GM23338 (cell line): ENCODE measurements at regions not wholly inside any gene's neighbourhood (a gene's known extent, or its start where the extent isn't known, plus 50 kb on each side); places are given as distances from the start of the nearest gene placed in this dataset.
A peak's percentile ranks its signal among the peaks of the same experiment; 100 is the strongest.
"Not testable (repeated sequence)": the region's sequence is repeated elsewhere in the genome, so short reads cannot be mapped to it uniquely, and the experiment has no call there.

ENCODE experiments used
- ATAC-seq: fragments of 200-7000 bp; cut with Tn5 transposase; 3 replicates; pipeline ENCODE4 v1.9.1; 2020
- DNase-seq: peaks from one replicate; pipeline ENCODE4 v3.0.0-alpha.2; 2015; ENCODE audit warnings: low spot score
- H2AFZ ChIP-seq: fragments of 200-600 bp; sonication (generic); 2 replicates; pipeline ENCODE4 v1.8.0; 2016; ENCODE audit warnings: antibody characterized with exemption, mild to moderate bottlenecking, moderate library complexity
- H3F3A ChIP-seq: fragments of 200-600 bp; sonication (generic); replicated peaks from 2 replicates; pipeline ENCODE4 v1.8.0; 2017; ENCODE audit warnings: antibody characterized with exemption, mixed run types, low read depth
- H3K27ac ChIP-seq: fragments of 200-600 bp; sonication (generic); 2 replicates; pipeline ENCODE4 v1.6.1; 2016; ENCODE audit warnings: low read depth
- H3K27me3 ChIP-seq: fragments of 200-600 bp; sonication (generic); 2 replicates; pipeline ENCODE4 v1.8.0; 2016; ENCODE audit warnings: mild to moderate bottlenecking, mixed run types, moderate library complexity; ENCODE audit not compliant: insufficient read depth
- H3K36me3 ChIP-seq: fragments of 200-600 bp; sonication (generic); 2 replicates; pipeline ENCODE4 v1.8.0; 2016; ENCODE audit warnings: mild to moderate bottlenecking; ENCODE audit not compliant: insufficient read depth
- H3K4me1 ChIP-seq: fragments of 200-600 bp; sonication (generic); 2 replicates; pipeline ENCODE4 v1.8.0; 2016; ENCODE audit warnings: mild to moderate bottlenecking, moderate library complexity; ENCODE audit not compliant: insufficient read depth
- H3K4me2 ChIP-seq: fragments of 200-600 bp; sonication (generic); 2 replicates; pipeline ENCODE4 v1.7.1; 2017; ENCODE audit warnings: mixed run types
- H3K4me3 ChIP-seq: fragments of 200-600 bp; sonication (generic); 2 replicates; pipeline ENCODE4 v1.6.1; 2016; ENCODE audit warnings: mixed run types
- H3K79me2 ChIP-seq: fragments of 200-600 bp; sonication (generic); replicated peaks from 2 replicates; pipeline ENCODE4 v1.8.0; 2017; ENCODE audit warnings: mild to moderate bottlenecking; ENCODE audit not compliant: insufficient read depth
- H3K9me2 ChIP-seq: fragments of 200-600 bp; sonication (generic); 2 replicates; pipeline ENCODE4 v1.8.0; 2017; ENCODE audit not compliant: insufficient read depth
- H4K20me1 ChIP-seq: fragments of 200-600 bp; sonication (generic); replicated peaks from 2 replicates; pipeline ENCODE4 v1.8.0; 2017; ENCODE audit warnings: mild to moderate bottlenecking; ENCODE audit not compliant: insufficient read depth
- H3K27ac Mint-ChIP-seq: 2 replicates; pipeline ENCODE4 v1.8.0; 2020; ENCODE audit warnings: inconsistent platforms, mild to moderate bottlenecking, moderate library complexity, mixed read lengths
- H3K27me3 Mint-ChIP-seq: 3 replicates; pipeline ENCODE4 v1.8.0; 2022; ENCODE audit warnings: low read depth, mild to moderate bottlenecking, moderate library complexity, mixed read lengths, inconsistent platforms; ENCODE audit not compliant: insufficient read depth, poor library complexity
- H3K36me3 Mint-ChIP-seq: 3 replicates; pipeline ENCODE4 v1.8.0; 2021; ENCODE audit warnings: low read depth, mild to moderate bottlenecking, inconsistent platforms, moderate library complexity, mixed read lengths
- H3K4me1 Mint-ChIP-seq: 3 replicates; pipeline ENCODE4 v1.8.0; 2020; ENCODE audit warnings: mild to moderate bottlenecking, inconsistent platforms, mixed read lengths
- H3K4me3 Mint-ChIP-seq: 3 replicates; pipeline ENCODE4 v1.8.0; 2021; ENCODE audit warnings: moderate library complexity, mild to moderate bottlenecking, inconsistent platforms, mixed read lengths
- H3K9me3 Mint-ChIP-seq: 3 replicates; pipeline ENCODE4 v1.8.0; 2020; ENCODE audit warnings: moderate library complexity, mild to moderate bottlenecking, inconsistent platforms, mixed read lengths
- CREB1 ChIP-seq: fragments of 250-450 bp; sonication (Bioruptor Pico); IDR thresholded peaks from 2 replicates; pipeline ENCODE4 v1.5.0; 2020; ENCODE audit warnings: low read depth, mild to moderate bottlenecking, moderate library complexity
- CTCF ChIP-seq, 2 experiments: fragments of 200-600 bp in 1 of 2; sonication (generic) in 1 of 2; conservative IDR thresholded peaks; 2 replicates each; pipeline versions ENCODE4 v1.5.1 to v1.6.1; 2016 to 2017; ENCODE audit warnings: antibody characterized with exemption in 2 of 2, low read depth in 2 of 2, mild to moderate bottlenecking in 2 of 2, moderate library complexity in 1 of 2
- ETS1 ChIP-seq: IDR thresholded peaks from 2 replicates; pipeline ENCODE4 v1.6.1; 2016; ENCODE audit warnings: antibody characterized with exemption
- EZH2 ChIP-seq: fragments of 200-600 bp; sonication (generic); IDR thresholded peaks from one replicate; pipeline ENCODE4 v1.8.0; 2017; ENCODE audit warnings: antibody characterized with exemption, mild to moderate bottlenecking, low read depth; ENCODE audit not compliant: unreplicated experiment
- POLR2AphosphoS5 ChIP-seq: IDR thresholded peaks from 2 replicates; pipeline ENCODE4 v1.6.1; 2016; ENCODE audit warnings: antibody characterized with exemption, low read depth
- ZNF114 ChIP-seq: fragments of 250-450 bp; sonication (Bioruptor Pico); IDR thresholded peaks from 2 replicates; pipeline ENCODE4 v1.5.0; 2020; ENCODE audit warnings: mild to moderate bottlenecking, moderate library complexity
- ZNF331 ChIP-seq: fragments of 250-450 bp; sonication (Bioruptor Pico); IDR thresholded peaks from 2 replicates; pipeline ENCODE4 v1.5.0; 2020; ENCODE audit warnings: low read depth, mild to moderate bottlenecking, moderate library complexity

- Histone ChIP-seq H4K20me1 (no peaks in the 10 kb centered on the region), H3K4me1 (peaks cover 28% of the 10 kb centered on the region), H3K4me3 (no peak overlapping the region), H2AFZ (no peak overlapping the region), H3K9me2 (peaks cover 18% of the 10 kb centered on the region), H3K27me3 (no peaks in the 10 kb centered on the region), H3K27ac (no peak overlapping the region), H3K36me3 (no peaks in the 10 kb centered on the region), H3K4me2 (no peak overlapping the region), H3K79me2 (no peaks in the 10 kb centered on the region), H3F3A (peaks cover 3% of the 10 kb centered on the region; the same call in 1 of the 2 replicates)
- no peak overlapping the region for H3K27ac Mint-ChIP-seq
- peaks cover 4% of the 10 kb centered on the region for H3K27me3 Mint-ChIP-seq
- H3K9me3 Mint-ChIP-seq = peaks cover 38% of the 10 kb centered on the region; the same call in 2 of the 3 replicates
- H3K4me3 Mint-ChIP-seq = no peak overlapping the region
- TF ChIP-seq EZH2 (no peak), POLR2AphosphoS5 (no peak), ETS1 (no peak), ZNF331 (no peak), CREB1 (CRISPR knock-in tag) (no peak)
- DNase-seq = no peak
- ATAC-seq = no peak
- H3K4me1 Mint-ChIP-seq = peaks cover 30% of the 10 kb centered on the region
- peaks cover 47% of the 10 kb centered on the region for H3K36me3 Mint-ChIP-seq
Measured at GRCh38 chr7:138249975-138250374, 173.7 kb downstream of the AKR1D1 start.

- H3K4me2 ChIP-seq, H4K20me1 ChIP-seq, H3K4me1 Mint-ChIP-seq, H3K79me2 ChIP-seq, H3K4me3 ChIP-seq, H3F3A ChIP-seq, H3K4me1 ChIP-seq, H3K27ac Mint-ChIP-seq, H3K4me3 Mint-ChIP-seq, H3K27ac ChIP-seq, ATAC-seq, H3K27me3 Mint-ChIP-seq, H3K27me3 ChIP-seq, H2AFZ ChIP-seq, DNase-seq: not testable (repeated sequence)
- peaks cover 11% of the 10 kb centered on the region for H3K36me3 ChIP-seq
- peaks cover 57% of the 10 kb centered on the region for H3K9me3 Mint-ChIP-seq
- peaks cover 62% of the 10 kb centered on the region for H3K36me3 Mint-ChIP-seq
- peaks cover 18% of the 10 kb centered on the region for H3K9me2 ChIP-seq
Measured at GRCh38 chr7:138252666-138253065, 176.4 kb downstream of the AKR1D1 start.

GRCh38 chr7:138254444-138254843, 178.2 kb downstream of the AKR1D1 start:
- no peak overlapping the region for H3K27ac Mint-ChIP-seq
- Histone ChIP-seq H3K27me3 (no peaks in the 10 kb centered on the region), H3K9me2 (peaks cover 18% of the 10 kb centered on the region), H3K4me3 (no peak overlapping the region), H3F3A (no peaks in the 10 kb centered on the region), H3K4me2 (no peak overlapping the region), H2AFZ (no peak overlapping the region), H3K36me3 (peaks cover 11% of the 10 kb centered on the region), H4K20me1 (no peaks in the 10 kb centered on the region), H3K4me1 (peaks cover 8% of the 10 kb centered on the region), H3K27ac (no peak overlapping the region), H3K79me2 (no peaks in the 10 kb centered on the region)
- H3K36me3 Mint-ChIP-seq = peaks cover 69% of the 10 kb centered on the region
- H3K27me3 Mint-ChIP-seq = peaks cover 2% of the 10 kb centered on the region
- TF ChIP-seq ZNF114 (CRISPR knock-in tag) (no peak), CTCF (conservative IDR thresholded peaks at IDR 0.05; ENCODE audit: low read depth in 2 of 2) (peak; percentile 12 to 45; a peak in 2 of 4 replicates)
- peaks cover 58% of the 10 kb centered on the region for H3K9me3 Mint-ChIP-seq
- peaks cover 7% of the 10 kb centered on the region for H3K4me1 Mint-ChIP-seq
- no peak overlapping the region for H3K4me3 Mint-ChIP-seq
- no peak for ATAC-seq
- DNase-seq = peak; percentile 17
